Activated CD8-positive, alpha-beta T cell treated with anti-CD3 and anti-CD28 coated beads, Interleukin-2, amount 10 ng/mL, durations not matched to agents 7 days and 5 days (primary cell): ENCODE measurements at regions not wholly inside any gene's neighbourhood (a gene's known extent, or its start where the extent isn't known, plus 50 kb on each side); places are given as distances from the start of the nearest gene placed in this dataset.

Experiments
- ATAC-seq: fragments of 150-1000 bp; cut with Tn5 transposase; one replicate; pipeline ENCODE4 v1.10.0; 2021; ENCODE audit warnings: moderate library complexity
- CTCF ChIA-PET: fragments of 350-600 bp; sonication (Branson Sonifier 250); formaldehyde crosslinking; loops from one replicate; lab custom pipeline; 2021; ENCODE audit warnings: antibody characterized with exemption; lab: Charles Lee
- POLR2A ChIA-PET: fragments of 350-600 bp; sonication (Branson Sonifier 250); formaldehyde crosslinking; loops from one replicate; lab custom pipeline; 2021; ENCODE audit warnings: antibody characterized with exemption; lab: Charles Lee
- DNase-seq: peaks from one replicate; pipeline ENCODE4 v3.0.0-alpha.2; 2020
- H3K27ac Mint-ChIP-seq: one replicate; pipeline ENCODE4 v1.8.0; 2021; ENCODE audit warnings: mild to moderate bottlenecking, mixed read lengths
- H3K27me3 Mint-ChIP-seq: one replicate; pipeline ENCODE4 v1.8.0; 2021; ENCODE audit warnings: low read depth, mixed read lengths
- H3K36me3 Mint-ChIP-seq: one replicate; pipeline ENCODE4 v1.8.0; 2021; ENCODE audit warnings: low read depth, mixed read lengths
- H3K4me1 Mint-ChIP-seq: one replicate; pipeline ENCODE4 v1.8.0; 2021; ENCODE audit warnings: low read depth, mixed read lengths
- H3K4me3 Mint-ChIP-seq: one replicate; pipeline ENCODE4 v1.8.0; 2021; ENCODE audit warnings: mild to moderate bottlenecking, mixed read lengths
- H3K9me3 Mint-ChIP-seq: one replicate; pipeline ENCODE4 v1.8.0; 2022; ENCODE audit warnings: mixed read lengths; ENCODE audit not compliant: insufficient read depth

- POLR2A ChIA-PET: no interaction called here
These were observed 65.7 kb downstream of the UNC5CL start for GRCh38 chr6:40973304-40973703.

DNA sequence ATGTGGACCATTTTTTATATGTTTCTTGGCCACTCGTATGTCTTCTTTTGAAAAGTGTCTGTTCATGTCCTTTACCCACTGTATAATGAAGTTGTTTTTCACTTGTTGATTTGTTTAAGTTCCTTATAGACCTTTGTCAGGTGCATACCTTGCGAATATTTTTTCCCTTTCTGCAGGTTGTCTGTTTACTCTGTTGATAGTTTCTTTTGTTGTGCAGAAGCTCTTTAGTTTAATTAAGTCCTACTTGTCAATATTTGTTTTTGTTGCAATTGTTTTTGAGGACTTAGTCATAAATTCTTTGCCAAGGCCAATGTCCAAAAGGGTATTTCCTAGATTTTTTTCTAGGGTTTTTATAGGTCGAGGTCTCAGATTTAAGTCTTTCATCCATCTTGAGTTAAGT, 66.2 kb downstream of the UNC5CL start:
- Mint-ChIP-seq H3K27me3 (peaks cover 50% of the 10 kb centered on the region), H3K4me3 (no peak overlapping the region), H3K4me1 (no peaks in the 10 kb centered on the region), H3K27ac (no peak overlapping the region), H3K9me3 (no peaks in the 10 kb centered on the region), H3K36me3 (no peaks in the 10 kb centered on the region)
- DNase-seq: no peak
- ChIA-PET CTCF (no interaction called here), POLR2A (interaction anchor here (0.6 kb wide), 1 partner anchor 134 kb away, joined by 3 read pairs; no protein-coding TSS in a partner anchor)
- ATAC-seq: no peak

More at GRCh38 chr6:40973304-40973703, 65.7 kb downstream of the UNC5CL start:
- DNase-seq (no peak), ATAC-seq (no peak)
- no peaks in the 10 kb centered on the region for H3K9me3 Mint-ChIP-seq
- H3K4me3 Mint-ChIP-seq: no peak overlapping the region
- H3K27me3 Mint-ChIP-seq: peaks cover 50% of the 10 kb centered on the region
- H3K4me1 Mint-ChIP-seq: no peaks in the 10 kb centered on the region
- H3K27ac Mint-ChIP-seq: no peak overlapping the region
- CTCF ChIA-PET: no interaction called here
- H3K36me3 Mint-ChIP-seq: no peaks in the 10 kb centered on the region

GRCh38 chr6:40972190-40972589, 66.8 kb downstream of the UNC5CL start:
- H3K4me1 Mint-ChIP-seq: no peaks in the 10 kb centered on the region
- no peak for DNase-seq
- no peaks in the 10 kb centered on the region for H3K36me3 Mint-ChIP-seq
- no peak overlapping the region for H3K4me3 Mint-ChIP-seq
- ATAC-seq: no peak
- ChIA-PET POLR2A (interaction anchor here (0.6 kb wide), 1 partner anchor 133 kb away, joined by 3 read pairs; no protein-coding TSS in a partner anchor), CTCF (no interaction called here)
- no peaks in the 10 kb centered on the region for H3K9me3 Mint-ChIP-seq
- peaks cover 46% of the 10 kb centered on the region for H3K27me3 Mint-ChIP-seq
- H3K27ac Mint-ChIP-seq: no peak overlapping the region

GRCh38 chr6:40968620-40969164, 70.3 kb downstream of the UNC5CL start:
- DNase-seq: no peak
- Mint-ChIP-seq H3K27ac (no peak overlapping the region), H3K4me1 (no peaks in the 10 kb centered on the region), H3K9me3 (no peaks in the 10 kb centered on the region), H3K36me3 (no peaks in the 10 kb centered on the region), H3K4me3 (no peak overlapping the region), H3K27me3 (peaks cover 19% of the 10 kb centered on the region)
- no peak for ATAC-seq
- POLR2A ChIA-PET: interaction anchor here (0.6 kb wide), 1 partner anchor 91 kb away, joined by 4 read pairs; no protein-coding TSS in a partner anchor
- CTCF ChIA-PET: no interaction called here

DNA sequence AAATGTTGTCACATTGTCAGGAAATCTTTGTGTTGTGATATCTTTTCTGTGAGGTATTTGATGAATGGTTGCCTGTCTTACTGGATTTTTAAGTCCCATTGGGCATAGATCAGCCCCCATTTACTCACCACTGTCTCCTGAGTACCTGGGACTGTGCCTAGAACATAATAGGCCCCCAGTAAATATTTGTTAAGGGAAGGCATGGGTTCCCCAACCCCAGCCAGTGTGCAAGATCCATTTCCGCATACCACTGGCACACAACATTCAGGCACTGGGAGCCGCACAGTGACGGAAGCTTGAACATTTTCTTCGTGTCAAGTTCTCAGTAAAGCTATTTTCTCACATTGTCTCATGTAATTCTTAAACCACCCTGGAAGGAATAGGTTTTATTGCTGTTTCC, 72.2 kb downstream of the UNC5CL start:
- Mint-ChIP-seq H3K9me3 (no peaks in the 10 kb centered on the region), H3K4me1 (peaks cover 12% of the 10 kb centered on the region), H3K27ac (no peak overlapping the region), H3K36me3 (no peaks in the 10 kb centered on the region), H3K27me3 (peaks cover 12% of the 10 kb centered on the region), H3K4me3 (no peak overlapping the region)
- DNase-seq (no peak), ATAC-seq (no peak)
- POLR2A ChIA-PET: no interaction called here
- CTCF ChIA-PET: no interaction called here

GRCh38 chr6:40965046-40965445, 74.0 kb downstream of the UNC5CL start:
- ATAC-seq (no peak), DNase-seq (no peak)
- CTCF ChIA-PET: no interaction called here
- Mint-ChIP-seq H3K36me3 (no peaks in the 10 kb centered on the region), H3K9me3 (no peaks in the 10 kb centered on the region), H3K27me3 (peaks cover 6% of the 10 kb centered on the region), H3K4me1 (peaks cover 19% of the 10 kb centered on the region), H3K27ac (no peak overlapping the region), H3K4me3 (no peak overlapping the region)
- POLR2A ChIA-PET: no interaction called here

DNA sequence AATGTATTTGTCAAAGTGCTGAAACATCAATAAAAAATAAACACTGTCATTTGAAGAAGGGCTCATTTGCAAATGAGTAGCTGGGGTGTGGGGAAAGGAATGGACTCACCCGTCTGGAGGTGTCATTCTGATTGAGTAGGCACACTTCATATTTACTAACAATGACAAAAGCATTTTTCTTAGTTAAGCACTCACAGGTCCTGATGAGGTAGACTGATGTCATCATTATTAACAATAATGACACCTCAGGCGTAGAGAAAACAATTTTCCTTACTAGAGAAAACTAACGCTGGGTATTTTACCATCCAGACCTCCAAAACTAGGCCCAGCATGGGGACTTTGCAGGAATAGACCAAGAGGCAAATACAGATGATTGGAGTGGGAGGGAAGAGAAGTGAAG, 76.0 kb downstream of the UNC5CL start:
- ChIA-PET POLR2A (no interaction called here), CTCF (no interaction called here)
- Mint-ChIP-seq H3K4me1 (peaks cover 19% of the 10 kb centered on the region), H3K27me3 (peaks cover 6% of the 10 kb centered on the region), H3K4me3 (no peak overlapping the region), H3K9me3 (no peaks in the 10 kb centered on the region), H3K36me3 (no peaks in the 10 kb centered on the region), H3K27ac (no peak overlapping the region)
- no peak for DNase-seq
- no peak for ATAC-seq

GRCh38 chr6:40962241-40962640, 76.8 kb downstream of the UNC5CL start:
- ATAC-seq (peak; percentile 70), DNase-seq (peak; percentile 45)
- no peak overlapping the region for H3K4me3 Mint-ChIP-seq
- CTCF ChIA-PET: no interaction called here
- H3K9me3 Mint-ChIP-seq: no peaks in the 10 kb centered on the region
- no peaks in the 10 kb centered on the region for H3K36me3 Mint-ChIP-seq
- POLR2A ChIA-PET: no interaction called here
- H3K27ac Mint-ChIP-seq: no peak overlapping the region
- peaks cover 19% of the 10 kb centered on the region for H3K4me1 Mint-ChIP-seq
- H3K27me3 Mint-ChIP-seq: peaks cover 3% of the 10 kb centered on the region

DNA sequence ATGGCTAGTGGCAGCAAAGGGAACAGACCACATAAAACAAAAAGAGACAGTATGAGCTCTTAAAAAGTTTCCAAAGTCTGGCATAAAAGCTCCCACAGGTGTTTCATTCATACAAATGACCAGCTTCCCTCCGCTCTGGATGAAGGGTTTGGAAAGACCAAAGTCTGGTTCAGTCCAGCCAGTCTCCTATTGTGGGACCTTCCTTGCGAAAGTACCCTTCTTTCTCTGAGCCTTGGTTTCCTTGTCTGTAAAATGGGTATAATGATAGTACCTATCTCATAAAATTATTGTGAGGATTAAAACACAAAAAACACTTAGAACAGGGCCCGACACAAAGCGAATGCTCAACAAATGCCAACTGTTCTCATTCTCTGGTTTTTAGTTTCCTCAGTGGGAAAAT, 77.2 kb downstream of the UNC5CL start:
- Mint-ChIP-seq H3K4me1 (peaks cover 19% of the 10 kb centered on the region), H3K36me3 (no peaks in the 10 kb centered on the region), H3K27ac (no peak overlapping the region), H3K4me3 (no peak overlapping the region), H3K27me3 (peaks cover 3% of the 10 kb centered on the region), H3K9me3 (no peaks in the 10 kb centered on the region)
- CTCF ChIA-PET: no interaction called here
- DNase-seq (no peak), ATAC-seq (no peak)
- POLR2A ChIA-PET: no interaction called here

DNA sequence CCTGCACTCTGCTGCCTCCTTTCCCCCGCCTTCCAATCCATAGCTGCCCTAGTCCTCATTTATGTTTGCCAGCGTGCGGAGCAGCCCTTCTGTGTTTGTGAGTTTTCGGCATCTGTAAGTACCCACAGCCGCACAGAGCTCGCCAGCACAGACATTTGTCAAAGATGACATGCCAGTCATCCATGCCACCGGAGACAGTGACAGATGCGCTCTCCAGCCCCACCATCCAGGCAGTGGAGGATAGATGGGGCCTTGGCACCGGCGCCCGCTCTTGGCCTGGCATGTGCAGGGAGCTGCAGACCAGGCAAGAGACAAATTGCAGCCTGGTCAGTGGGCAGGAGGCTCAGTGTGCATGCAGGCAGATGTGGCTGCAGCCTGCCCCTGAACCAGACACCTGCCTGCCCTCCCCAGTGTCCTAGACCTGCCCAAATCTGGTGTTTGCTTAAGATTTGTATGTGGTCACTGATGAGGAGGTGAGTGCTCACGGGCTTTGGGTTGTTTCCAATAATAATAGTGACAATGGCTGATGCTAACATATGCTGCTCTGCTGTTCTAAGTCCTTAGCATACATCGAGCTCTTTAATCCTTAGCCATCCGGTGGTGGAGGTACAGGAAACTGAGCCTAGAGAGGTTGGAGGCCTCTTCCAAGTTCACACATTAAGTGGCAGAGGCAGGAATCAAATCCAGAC, 78.1 kb downstream of the UNC5CL start:
- ATAC-seq (no peak), DNase-seq (no peak)
- CTCF ChIA-PET: no interaction called here
- peaks cover 19% of the 10 kb centered on the region for H3K4me1 Mint-ChIP-seq
- H3K27me3 Mint-ChIP-seq: peaks cover 8% of the 10 kb centered on the region
- H3K4me3 Mint-ChIP-seq: no peak overlapping the region
- POLR2A ChIA-PET: no interaction called here
- no peak overlapping the region for H3K27ac Mint-ChIP-seq
- no peaks in the 10 kb centered on the region for H3K9me3 Mint-ChIP-seq
- no peaks in the 10 kb centered on the region for H3K36me3 Mint-ChIP-seq

DNA sequence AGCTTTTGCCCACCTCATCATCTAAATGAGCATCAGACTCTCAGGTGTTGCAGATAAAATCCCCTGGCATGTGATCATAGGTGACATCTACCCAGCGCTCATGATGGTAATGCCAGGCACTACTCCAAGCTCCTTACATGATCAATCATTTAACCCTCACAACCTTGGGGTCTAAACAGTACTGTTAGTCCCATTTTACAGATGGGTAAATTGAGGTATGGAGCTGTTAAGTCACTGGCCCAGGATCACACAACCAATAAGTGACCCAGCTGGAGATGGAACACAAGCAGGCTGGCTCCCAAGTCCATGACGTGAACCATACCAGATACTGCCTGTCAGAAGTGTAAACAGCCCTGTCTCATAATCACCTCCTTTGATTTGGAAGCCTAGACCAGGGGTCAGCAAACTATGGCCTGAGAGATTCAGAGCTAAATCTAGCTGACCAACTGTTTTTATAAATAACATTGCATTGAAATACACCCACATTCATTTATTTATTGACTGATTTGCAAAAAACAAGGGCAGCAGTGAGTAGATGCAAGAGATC, 79.2 kb downstream of the UNC5CL start:
- ChIA-PET POLR2A (no interaction called here), CTCF (no interaction called here)
- no peak for ATAC-seq
- Mint-ChIP-seq H3K4me3 (no peak overlapping the region), H3K27ac (no peak overlapping the region), H3K36me3 (no peaks in the 10 kb centered on the region), H3K27me3 (peaks cover 11% of the 10 kb centered on the region), H3K4me1 (peaks cover 19% of the 10 kb centered on the region), H3K9me3 (no peaks in the 10 kb centered on the region)
- no peak for DNase-seq

DNA sequence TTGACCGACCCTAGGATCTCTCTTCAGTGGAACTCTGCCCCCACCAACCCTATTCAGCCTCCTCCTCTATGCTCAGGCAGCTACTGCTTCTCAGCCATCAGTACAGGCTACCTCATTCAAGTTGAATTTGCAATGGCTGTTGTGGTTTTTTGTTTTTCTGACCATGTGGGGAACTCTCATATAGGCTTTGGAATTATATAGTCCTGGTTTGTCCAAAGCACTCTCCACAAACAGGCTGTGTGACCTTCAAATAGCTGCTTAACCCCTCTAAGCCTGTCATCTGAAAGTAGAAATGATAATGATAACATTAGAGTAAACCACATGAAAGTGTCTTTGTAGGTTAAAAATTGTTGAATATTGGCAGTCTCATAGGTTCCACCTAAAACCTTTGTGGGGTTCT, 80.3 kb downstream of the UNC5CL start:
- H3K4me1 Mint-ChIP-seq: peaks cover 19% of the 10 kb centered on the region
- ChIA-PET POLR2A (no interaction called here), CTCF (no interaction called here)
- no peaks in the 10 kb centered on the region for H3K36me3 Mint-ChIP-seq
- no peak overlapping the region for H3K4me3 Mint-ChIP-seq
- H3K9me3 Mint-ChIP-seq: no peaks in the 10 kb centered on the region
- no peak overlapping the region for H3K27ac Mint-ChIP-seq
- H3K27me3 Mint-ChIP-seq: peaks cover 8% of the 10 kb centered on the region
- ATAC-seq: no peak
- no peak for DNase-seq
